HUES64 (cell line): ENCODE measurements at regions not wholly inside any gene's neighbourhood (a gene's known extent, or its start where the extent isn't known, plus 50 kb on each side); places are given as distances from the start of the nearest gene placed in this dataset.

Source experiments
- H3K27ac ChIP-seq: 2 replicates; pipeline ENCODE4 v1.7.0; 2013; ENCODE audit warnings: low read depth, low read length, inconsistent platforms
- H3K27me3 ChIP-seq: 2 replicates; pipeline ENCODE4 v1.6.1; 2013; ENCODE audit warnings: mild to moderate bottlenecking, low read length; ENCODE audit not compliant: insufficient read depth
- H3K36me3 ChIP-seq: 2 replicates; pipeline ENCODE4 v1.6.1; 2013; ENCODE audit warnings: mild to moderate bottlenecking, low read length; ENCODE audit not compliant: insufficient read depth
- H3K4me1 ChIP-seq: 2 replicates; pipeline ENCODE4 v1.6.1; 2013; ENCODE audit warnings: mild to moderate bottlenecking, low read length, moderate library complexity; ENCODE audit not compliant: insufficient read depth
- H3K4me3 ChIP-seq: 2 replicates; pipeline ENCODE4 v1.5.1; 2013; ENCODE audit warnings: mild to moderate bottlenecking, low read length, moderate library complexity
- H3K9ac ChIP-seq: 2 replicates; pipeline ENCODE4 v1.6.1; 2013; ENCODE audit warnings: mild to moderate bottlenecking, low read depth, low read length
- H3K9me3 ChIP-seq: 2 replicates; pipeline ENCODE4 v1.6.1; 2013; ENCODE audit warnings: low read depth, low read length; ENCODE audit not compliant: insufficient read depth
- WGBS: fragments of 150-250, 120-280 bp; methylation state at CpG from one replicate; pipeline ENCODE4 v1.1.7; 2013; ENCODE audit warnings: missing lambda C conversion rate; 5-methylcytosine and 5-hydroxymethylcytosine counted together

- H3K27ac ChIP-seq: no peak overlapping the region
- no peak overlapping the region for H3K9ac ChIP-seq
- no peak overlapping the region for H3K4me3 ChIP-seq
These were observed 313.8 kb downstream of the ENC1 start for GRCh38 chr5:74326571-74327338.

GRCh38 chr5:74325866-74326265, 314.7 kb downstream of the ENC1 start:
- Histone ChIP-seq H3K9me3 (no peaks in the 10 kb centered on the region), H3K4me1 (peaks cover 11% of the 10 kb centered on the region; the same call in 1 of the 2 replicates), H3K4me3 (no peak overlapping the region), H3K27ac (no peak overlapping the region), H3K9ac (no peak overlapping the region), H3K36me3 (no peaks in the 10 kb centered on the region), H3K27me3 (no peaks in the 10 kb centered on the region)
- WGBS: 100% methylated on average over 2 of the region's 2 CpGs

More at GRCh38 chr5:74326571-74327338, 313.8 kb downstream of the ENC1 start:
- H3K4me1 ChIP-seq: peaks cover 11% of the 10 kb centered on the region; the same call in 1 of the 2 replicates
- 91% methylated on average over 6 of the region's 6 CpGs for WGBS
- H3K27me3 ChIP-seq: no peaks in the 10 kb centered on the region
- H3K9me3 ChIP-seq: no peaks in the 10 kb centered on the region
- H3K36me3 ChIP-seq: no peaks in the 10 kb centered on the region

DNA sequence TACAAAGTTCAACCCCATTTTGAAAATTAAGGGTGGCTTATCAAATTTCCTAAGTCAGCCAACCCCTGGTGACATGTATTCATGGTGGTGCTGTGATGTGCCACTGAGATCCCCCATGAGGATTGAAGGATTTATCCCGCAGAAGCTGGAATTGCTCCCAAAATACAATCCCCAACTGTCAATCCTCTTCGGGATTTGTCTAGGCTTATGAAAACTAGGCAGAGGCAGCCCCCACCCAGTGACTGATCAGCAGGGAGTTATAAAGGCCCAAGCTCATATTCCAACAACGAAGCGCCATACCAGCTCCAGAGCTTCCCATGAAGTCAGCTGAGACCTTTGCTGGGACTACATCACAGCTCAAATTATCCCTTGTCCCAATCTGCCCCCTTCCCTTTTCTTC, 316.0 kb downstream of the ENC1 start:
- no peaks in the 10 kb centered on the region for H3K27me3 ChIP-seq
- no peaks in the 10 kb centered on the region for H3K36me3 ChIP-seq
- H3K9me3 ChIP-seq: no peaks in the 10 kb centered on the region
- WGBS: 96% methylated on average over 4 of the region's 4 CpGs
- no peak overlapping the region for H3K9ac ChIP-seq
- peaks cover 11% of the 10 kb centered on the region; the same call in 1 of the 2 replicates for H3K4me1 ChIP-seq
- H3K4me3 ChIP-seq: no peak overlapping the region
- no peak overlapping the region for H3K27ac ChIP-seq

GRCh38 chr5:74322944-74323343, 317.6 kb downstream of the ENC1 start:
- WGBS: 77% methylated on average over 3 of the region's 3 CpGs
- H3K4me3 ChIP-seq: no peak overlapping the region
- no peaks in the 10 kb centered on the region for H3K9me3 ChIP-seq
- no peak overlapping the region for H3K9ac ChIP-seq
- H3K27ac ChIP-seq: no peak overlapping the region
- peaks cover 11% of the 10 kb centered on the region; the same call in 1 of the 2 replicates for H3K4me1 ChIP-seq
- no peaks in the 10 kb centered on the region for H3K36me3 ChIP-seq
- H3K27me3 ChIP-seq: no peaks in the 10 kb centered on the region

- H3K27me3 ChIP-seq: no peaks in the 10 kb centered on the region
- no peaks in the 10 kb centered on the region for H3K36me3 ChIP-seq
- no peak overlapping the region for H3K4me3 ChIP-seq
- H3K9ac ChIP-seq: no peak overlapping the region
- 85% methylated on average over 2 of the region's 2 CpGs for WGBS
- peaks cover 7% of the 10 kb centered on the region; the same call in 1 of the 2 replicates for H3K4me1 ChIP-seq
- no peak overlapping the region for H3K27ac ChIP-seq
- H3K9me3 ChIP-seq: no peaks in the 10 kb centered on the region
These were observed 318.3 kb downstream of the ENC1 start for GRCh38 chr5:74322191-74322590.

DNA sequence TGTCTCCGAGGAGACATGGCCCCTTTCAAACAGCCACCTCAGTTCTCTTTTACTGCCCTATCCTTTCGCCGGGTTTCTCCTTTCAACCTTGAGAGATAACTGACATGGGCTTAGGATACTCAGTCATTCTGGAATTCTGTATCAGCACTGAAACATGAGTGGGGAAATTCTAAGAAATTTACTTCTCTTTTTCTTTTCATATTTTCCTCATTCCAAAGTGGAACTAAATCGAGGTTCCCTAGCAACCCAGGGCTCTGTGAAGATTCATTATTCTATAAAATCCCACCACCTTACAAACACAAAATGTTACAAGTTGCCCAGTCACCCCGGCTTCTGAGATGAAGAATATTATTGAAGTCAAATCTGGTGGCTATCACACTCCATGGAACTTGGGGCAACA, 319.2 kb downstream of the ENC1 start:
- Histone ChIP-seq H3K27ac (no peak overlapping the region), H3K4me1 (no peaks in the 10 kb centered on the region), H3K9me3 (no peaks in the 10 kb centered on the region), H3K9ac (no peak overlapping the region), H3K4me3 (no peak overlapping the region), H3K27me3 (no peaks in the 10 kb centered on the region), H3K36me3 (no peaks in the 10 kb centered on the region)
- WGBS: 92% methylated on average over 5 of the region's 5 CpGs

- Histone ChIP-seq H3K27me3 (no peaks in the 10 kb centered on the region), H3K27ac (no peak overlapping the region), H3K4me1 (peaks cover 5% of the 10 kb centered on the region; the same call in 1 of the 2 replicates), H3K36me3 (no peaks in the 10 kb centered on the region), H3K4me3 (no peak overlapping the region), H3K9me3 (no peaks in the 10 kb centered on the region), H3K9ac (no peak overlapping the region)
- 91% methylated on average over 3 of the region's 4 CpGs for WGBS
These were observed 320.0 kb downstream of the ENC1 start for GRCh38 chr5:74320526-74320925.

- Histone ChIP-seq H3K27me3 (no peaks in the 10 kb centered on the region), H3K9me3 (no peaks in the 10 kb centered on the region), H3K4me1 (peaks cover 5% of the 10 kb centered on the region; the same call in 1 of the 2 replicates), H3K27ac (no peak overlapping the region), H3K36me3 (no peaks in the 10 kb centered on the region), H3K9ac (no peak overlapping the region), H3K4me3 (no peak overlapping the region)
- 97% methylated on average over 2 of the region's 3 CpGs for WGBS
These were observed 321.5 kb downstream of the ENC1 start for GRCh38 chr5:74319076-74319475.

- H3K4me3 ChIP-seq: no peak overlapping the region
- no peak overlapping the region for H3K27ac ChIP-seq
- no peaks in the 10 kb centered on the region for H3K27me3 ChIP-seq
- H3K9me3 ChIP-seq: no peaks in the 10 kb centered on the region
- H3K4me1 ChIP-seq: peaks cover 5% of the 10 kb centered on the region; the same call in 1 of the 2 replicates
- H3K36me3 ChIP-seq: no peaks in the 10 kb centered on the region
- no peak overlapping the region for H3K9ac ChIP-seq
- WGBS: 57% methylated on average over 3 of the region's 3 CpGs
These were observed 324.4 kb downstream of the ENC1 start for GRCh38 chr5:74316064-74316603.

DNA sequence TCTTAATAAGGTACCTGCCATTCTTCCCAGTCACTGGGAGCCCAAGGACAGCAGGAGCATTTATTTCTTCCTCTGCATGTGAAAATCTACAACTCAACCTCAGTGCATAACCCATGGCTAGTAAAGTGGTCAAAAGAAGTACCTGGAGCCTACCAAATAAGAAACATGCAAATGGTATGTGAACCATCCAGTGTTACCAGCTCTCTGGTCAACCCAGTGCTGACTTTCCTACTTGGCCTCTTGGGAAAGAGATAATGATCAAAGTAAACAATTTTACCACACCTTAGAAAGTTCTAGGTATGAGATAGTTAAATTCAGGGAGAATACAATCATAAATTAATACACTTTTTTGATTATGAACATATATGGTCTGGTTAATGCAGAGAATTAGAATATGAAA, 325.6 kb downstream of the ENC1 start:
- no peaks in the 10 kb centered on the region for H3K27me3 ChIP-seq

DNA sequence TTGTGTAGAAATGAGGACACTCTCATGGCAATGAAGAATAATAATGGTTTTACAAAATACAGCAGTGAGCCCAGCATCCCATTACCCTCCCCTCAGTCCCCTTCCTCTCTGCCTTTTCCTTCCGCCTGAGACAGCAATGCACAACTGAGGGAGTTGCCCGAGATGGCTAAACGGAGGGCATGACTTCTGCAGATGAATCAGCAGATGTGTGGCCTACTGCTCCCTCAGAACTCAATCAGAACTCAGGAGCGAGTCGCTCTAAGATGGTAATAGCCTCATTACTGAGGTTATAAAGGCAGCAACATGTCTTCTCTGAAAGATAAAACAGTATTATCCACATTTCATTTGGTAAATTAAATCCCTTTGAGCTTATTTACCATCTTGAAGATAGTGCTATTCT, 326.6 kb downstream of the ENC1 start:
- WGBS: 95% methylated on average over 5 of the region's 5 CpGs
- H3K36me3 ChIP-seq: no peaks in the 10 kb centered on the region
- no peaks in the 10 kb centered on the region for H3K27me3 ChIP-seq
- H3K4me3 ChIP-seq: no peak overlapping the region
- no peak overlapping the region for H3K9ac ChIP-seq
- peaks cover 5% of the 10 kb centered on the region; the same call in 1 of the 2 replicates for H3K4me1 ChIP-seq
- H3K27ac ChIP-seq: no peak overlapping the region
- no peaks in the 10 kb centered on the region for H3K9me3 ChIP-seq

More for the DNA sequence above, 325.6 kb downstream of the ENC1 start:
- H3K9me3 ChIP-seq: no peaks in the 10 kb centered on the region
- H3K27ac ChIP-seq: no peak overlapping the region
- peaks cover 5% of the 10 kb centered on the region; the same call in 1 of the 2 replicates for H3K4me1 ChIP-seq
- H3K4me3 ChIP-seq: no peak overlapping the region
- H3K36me3 ChIP-seq: no peaks in the 10 kb centered on the region
- no peak overlapping the region for H3K9ac ChIP-seq
